Breast epithelium (tissue), 4 donors: ENCODE measurements at regions not wholly inside any gene's neighbourhood (a gene's known extent, or its start where the extent isn't known, plus 50 kb on each side); places are given as distances from the start of the nearest gene placed in this dataset.

Source experiments
- DNase-seq, 2 donors: peaks; one replicate each; pipeline ENCODE4 v3.0.0-alpha.2; 2019; ENCODE audit warnings: low spot score in 2 of 2
- H3K27ac ChIP-seq, 2 donors: fragments of 200-600 bp; sonication (generic) in 1 of 2; one replicate each; pipeline ENCODE4 v1.5.1; 2016 to 2019; ENCODE audit warnings: mild to moderate bottlenecking in 1 of 2
- H3K27me3 ChIP-seq, 2 donors: fragments of 200-600 bp; sonication (generic) in 1 of 2; one replicate each; pipeline versions ENCODE4 v1.5.1 to v1.6.0; 2017 to 2019; ENCODE audit warnings: control low read depth in 1 of 2, mild to moderate bottlenecking in 1 of 2
- H3K36me3 ChIP-seq: fragments of 200-600 bp; one replicate; pipeline ENCODE4 v1.5.1; 2019
- H3K4me1 ChIP-seq, 2 donors: fragments of 200-600 bp; sonication (generic); one replicate each; pipeline ENCODE4 v1.5.1; 2016 to 2019; ENCODE audit warnings: control low read depth in 1 of 2
- H3K4me3 ChIP-seq, 3 donors: fragments of 200-600 bp; sonication (generic); 1 replicate in 2 of 3; 2 replicates in 1 of 3; pipeline ENCODE4 v1.5.1; 2016 to 2019; ENCODE audit warnings: mild to moderate bottlenecking in 3 of 3, moderate library complexity in 2 of 3
- H3K9me3 ChIP-seq, 2 donors: fragments of 200-600 bp; sonication (generic) in 1 of 2; one replicate each; pipeline ENCODE4 v1.5.1; 2016 to 2019; ENCODE audit warnings: control low read depth in 1 of 2
- CTCF ChIP-seq, 3 donors: fragments of 450-650 bp; IDR thresholded peaks; one replicate each; pipeline ENCODE4 v1.5.1; 2016 to 2017; ENCODE audit warnings: antibody characterized with exemption in 3 of 3, mild to moderate bottlenecking in 3 of 3, moderate library complexity in 3 of 3
- POLR2A ChIP-seq: fragments of 450-650 bp; IDR thresholded peaks from one replicate; pipeline ENCODE4 v1.6.1; 2016; ENCODE audit warnings: antibody characterized with exemption, mild to moderate bottlenecking, moderate library complexity
- POLR2AphosphoS5 ChIP-seq, 3 donors: sonication (generic); formaldehyde crosslinking; IDR thresholded peaks; one replicate each; pipeline ENCODE4 v1.6.1; 2017; ENCODE audit warnings: antibody characterized with exemption in 3 of 3
- intact Hi-C: fragments of 100-400 bp; cut with DNase I; formaldehyde crosslinking; loops from one replicate; pipeline ENCODE4 v1.15.1; 2023; ENCODE audit warnings: low total_unique reads

- TF ChIP-seq POLR2AphosphoS5 (IDR thresholded peaks at IDR 0.05), result no peak
- TF ChIP-seq POLR2A, result no peak
- no peak for TF ChIP-seq CTCF (IDR thresholded peaks at IDR 0.05)
- Histone ChIP-seq H3K36me3 (no peaks in the 10 kb centered on the region), H3K27me3 (no peaks in the 10 kb centered on the region), H3K4me1 (peaks cover 0 to 10% of the 10 kb centered on the region in 2 donors), H3K4me3 (no peak overlapping the region), H3K27ac (peak overlapping the region; percentile 72), H3K9me3 (no peaks in the 10 kb centered on the region)
- intact Hi-C loops, result no loop called here
- DNase-seq, result no peak
Measured at GRCh38 chr14:58751788-58752187, 114.0 kb downstream of the DACT1 start.

DNA sequence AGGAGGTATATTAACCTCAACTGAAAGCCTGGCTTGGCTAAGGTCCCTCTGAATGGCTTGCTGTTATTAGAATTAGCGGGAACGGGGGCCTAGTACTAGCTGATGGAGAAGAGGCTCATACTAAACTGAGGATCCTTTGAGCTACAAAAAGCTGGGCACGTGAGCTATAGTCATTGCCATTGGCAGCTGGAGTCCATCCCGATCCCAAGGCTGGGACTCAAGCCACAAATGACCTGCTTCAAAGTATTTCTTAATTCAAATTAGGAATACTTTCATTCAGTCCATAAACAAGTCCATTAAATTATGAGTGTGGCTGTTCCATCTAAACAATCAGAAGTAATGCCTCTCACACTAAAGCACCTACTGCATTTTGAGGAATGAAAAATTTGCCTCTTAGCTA, 114.5 kb downstream of the DACT1 start:
- peak overlapping the region in 1 of 3 donors; percentile 36 for H3K4me3 ChIP-seq

GRCh38 chr14:58752771-58753201, 115.0 kb downstream of the DACT1 start:
- Histone ChIP-seq H3K4me1 (peaks cover 0 to 10% of the 10 kb centered on the region in 2 donors), H3K27ac (peak overlapping the region; percentile 72)

More for the DNA sequence above, 114.5 kb downstream of the DACT1 start:
- DNase-seq, result no peak
- H3K36me3 ChIP-seq, result no peaks in the 10 kb centered on the region
- intact Hi-C loops, result no loop called here
- H3K9me3 ChIP-seq, result no peaks in the 10 kb centered on the region
- peak overlapping the region; percentile 72 for H3K27ac ChIP-seq
- TF ChIP-seq CTCF (IDR thresholded peaks at IDR 0.05) (no peak), POLR2AphosphoS5 (IDR thresholded peaks at IDR 0.05) (no peak), POLR2A (no peak)
- H3K27me3 ChIP-seq, result no peaks in the 10 kb centered on the region
- H3K4me1 ChIP-seq, result peaks cover 0 to 10% of the 10 kb centered on the region in 2 donors

GRCh38 chr14:58755031-58755925, 117.5 kb downstream of the DACT1 start:
- Histone ChIP-seq H3K27ac (peak overlapping the region; percentile 22 to 34), H3K4me1 (peaks cover 0 to 10% of the 10 kb centered on the region in 2 donors), H3K27me3 (no peaks in the 10 kb centered on the region), H3K4me3 (no peak overlapping the region), H3K9me3 (no peaks in the 10 kb centered on the region), H3K36me3 (no peaks in the 10 kb centered on the region)
- DNase-seq, result no peak
- TF ChIP-seq CTCF (IDR thresholded peaks at IDR 0.05), result no peak
- TF ChIP-seq POLR2A, result no peak
- no peak for TF ChIP-seq POLR2AphosphoS5 (IDR thresholded peaks at IDR 0.05)
- intact Hi-C loops, result loop anchor here (1.0 kb wide), 1 partner anchor 8 kb away; no protein-coding TSS in a partner anchor

More at GRCh38 chr14:58752771-58753201, 115.0 kb downstream of the DACT1 start:
- DNase-seq, result peak; percentile 73 to 81
- peak overlapping the region in 1 of 3 donors; percentile 36 for H3K4me3 ChIP-seq
- no peaks in the 10 kb centered on the region for H3K36me3 ChIP-seq
- H3K27me3 ChIP-seq, result no peaks in the 10 kb centered on the region
- TF ChIP-seq CTCF (IDR thresholded peaks at IDR 0.05), result no peak
- no peak for TF ChIP-seq POLR2A
- peak; percentile 31 to 67 (median 51) for TF ChIP-seq POLR2AphosphoS5 (IDR thresholded peaks at IDR 0.05)
- no peaks in the 10 kb centered on the region for H3K9me3 ChIP-seq
- intact Hi-C loops, result no loop called here

DNA sequence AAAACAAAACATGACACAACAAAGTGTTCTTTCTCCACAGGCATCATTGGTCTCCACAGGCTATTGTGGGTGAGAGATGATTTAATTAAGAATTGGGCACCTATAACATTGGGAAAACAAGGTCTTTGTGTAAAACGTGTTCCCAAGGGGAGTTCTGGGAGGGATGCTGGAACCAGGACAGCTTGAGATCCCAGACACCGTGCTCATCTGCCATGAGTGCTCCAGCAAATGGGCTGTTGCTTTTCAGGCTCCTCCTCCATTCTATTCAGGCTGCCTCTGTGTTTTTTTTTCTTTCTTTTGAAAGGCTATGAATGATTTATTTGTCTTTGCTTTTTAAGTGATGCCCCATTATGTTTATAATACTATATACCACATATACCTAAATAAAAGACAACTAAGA, 122.4 kb downstream of the DACT1 start:
- H3K4me1 ChIP-seq, result no peaks in the 10 kb centered on the region
- intact Hi-C loops, result loop anchor here (5.0 kb wide), 1 partner anchor 912 kb away; no protein-coding TSS in a partner anchor

More for the DNA sequence above, 122.4 kb downstream of the DACT1 start:
- no peak overlapping the region for H3K27ac ChIP-seq
- no peaks in the 10 kb centered on the region for H3K27me3 ChIP-seq
- H3K9me3 ChIP-seq, result no peaks in the 10 kb centered on the region
- DNase-seq, result no peak
- H3K36me3 ChIP-seq, result no peaks in the 10 kb centered on the region
- no peak overlapping the region for H3K4me3 ChIP-seq
- TF ChIP-seq POLR2A (no peak), POLR2AphosphoS5 (IDR thresholded peaks at IDR 0.05) (no peak), CTCF (IDR thresholded peaks at IDR 0.05) (no peak)
